Kasumi-1 (cell line): ENCODE measurements at regions not wholly inside any gene's neighbourhood (a gene's known extent, or its start where the extent isn't known, plus 50 kb on each side); places are given as distances from the start of the nearest gene placed in this dataset.
"Not testable (repeated sequence)": the region's sequence is repeated elsewhere in the genome, so short reads cannot be mapped to it uniquely, and the experiment has no call there.

Experiments
- DNase-seq, 2 experiments: peaks; one replicate each; lab custom pipeline; 2025; lab: John Stamatoyannopoulos, UW

GRCh38 chr2:226160617-226161016, 639.0 kb downstream of the IRS1 start:
- not testable (repeated sequence) for DNase-seq

GRCh38 chr2:226159875-226160479, 639.6 kb downstream of the IRS1 start:
- no peak for DNase-seq

DNA sequence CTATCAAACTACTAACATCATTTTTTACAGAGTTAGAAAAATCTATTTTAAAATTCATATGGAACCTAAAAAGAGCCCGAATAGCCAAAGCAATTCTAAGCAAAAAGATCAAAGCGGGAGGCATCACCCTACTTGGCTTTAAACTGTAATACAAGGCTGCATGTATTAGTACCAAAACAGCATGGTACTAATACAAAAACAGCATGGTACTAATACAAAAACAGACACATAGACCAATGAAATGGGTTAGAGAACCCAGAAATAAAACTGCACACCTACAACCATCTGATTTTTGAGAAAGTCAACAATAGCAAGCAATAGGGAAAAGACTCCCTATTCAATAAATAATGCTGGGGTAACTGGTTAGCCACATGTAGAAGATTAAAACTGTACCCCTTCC, 640.7 kb downstream of the IRS1 start:
- no peak for DNase-seq

DNA sequence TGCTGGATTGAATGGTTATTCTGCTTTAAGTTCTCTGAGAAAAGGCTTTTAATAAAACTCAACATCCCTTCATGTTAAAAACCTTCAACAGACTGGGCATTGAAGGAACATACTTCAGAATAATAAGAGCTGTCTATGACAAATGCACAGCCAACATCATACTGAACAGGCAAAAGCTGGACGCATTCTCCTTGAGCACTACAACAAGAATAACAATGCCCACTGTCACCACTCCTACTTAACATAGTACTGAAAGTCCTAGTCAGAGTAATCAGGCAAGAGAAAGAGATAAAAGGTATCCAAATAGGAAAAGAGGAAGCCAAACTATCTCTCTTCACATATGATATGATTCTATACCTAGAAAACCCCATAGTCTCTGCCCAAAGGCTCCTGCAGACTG, 641.4 kb downstream of the IRS1 start:
- DNase-seq: no peak

- DNase-seq: no peak
These were observed 644.3 kb downstream of the IRS1 start for GRCh38 chr2:226155093-226155875.

DNA sequence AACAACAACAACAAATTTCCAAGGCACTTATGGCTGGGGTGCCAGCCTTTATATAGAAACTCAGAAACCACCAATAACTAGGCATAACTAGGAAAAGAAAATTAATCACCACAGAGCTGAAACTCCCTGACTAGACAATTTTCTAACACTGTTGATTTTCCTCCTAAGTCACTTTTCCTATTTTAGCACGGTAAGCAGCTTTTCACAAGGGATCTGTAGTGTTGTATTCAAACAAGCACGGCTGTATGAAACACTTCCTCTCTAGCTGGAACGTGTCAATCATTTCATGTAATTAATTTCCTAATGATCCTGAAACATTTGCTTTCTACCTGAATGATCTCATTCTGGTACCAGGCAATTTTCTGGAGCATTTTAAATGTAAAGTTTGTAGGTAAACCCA, 645.0 kb downstream of the IRS1 start:
- no peak for DNase-seq

GRCh38 chr2:226153553-226153952, 646.1 kb downstream of the IRS1 start:
- no peak for DNase-seq

- no peak for DNase-seq
These were observed 648.5 kb downstream of the IRS1 start for GRCh38 chr2:226151157-226151556.

DNA sequence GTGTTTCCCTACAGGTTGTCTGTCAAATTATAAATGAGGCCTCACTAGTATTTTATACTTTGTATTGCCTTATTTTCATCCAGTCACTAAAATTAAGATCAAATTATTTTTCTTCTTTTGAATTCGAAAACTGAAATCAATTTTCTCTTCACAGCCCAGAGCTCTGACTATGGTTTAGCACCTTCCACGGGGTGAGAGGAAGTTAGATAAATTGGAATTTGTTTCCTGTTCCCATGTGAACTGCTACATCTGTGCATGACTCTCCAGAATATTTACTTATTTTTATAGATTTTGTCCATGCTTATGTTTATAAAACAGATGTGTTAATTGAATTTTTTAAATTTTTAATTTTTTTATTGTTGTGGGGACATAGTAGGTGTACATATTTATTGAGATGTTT, 656.5 kb downstream of the IRS1 start:
- DNase-seq: no peak

DNA sequence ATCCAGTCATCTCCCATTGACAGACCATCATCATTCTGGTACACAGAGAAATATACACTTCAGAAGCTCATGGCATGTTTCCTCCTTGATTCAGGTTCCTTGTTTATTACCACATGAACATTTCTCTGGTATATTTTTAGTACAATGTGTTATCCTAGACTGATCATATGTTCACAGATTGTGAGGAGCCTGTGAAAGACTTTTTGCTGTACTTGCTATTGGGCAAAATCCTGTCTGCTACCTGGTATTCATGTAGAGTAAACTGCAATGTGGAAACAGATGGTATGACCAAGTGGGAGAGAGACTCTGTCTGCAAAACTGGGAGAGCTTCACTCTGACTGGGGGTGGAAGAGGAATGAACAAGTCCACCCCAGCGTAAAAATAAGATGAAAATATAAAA, 657.2 kb downstream of the IRS1 start:
- DNase-seq: no peak

DNA sequence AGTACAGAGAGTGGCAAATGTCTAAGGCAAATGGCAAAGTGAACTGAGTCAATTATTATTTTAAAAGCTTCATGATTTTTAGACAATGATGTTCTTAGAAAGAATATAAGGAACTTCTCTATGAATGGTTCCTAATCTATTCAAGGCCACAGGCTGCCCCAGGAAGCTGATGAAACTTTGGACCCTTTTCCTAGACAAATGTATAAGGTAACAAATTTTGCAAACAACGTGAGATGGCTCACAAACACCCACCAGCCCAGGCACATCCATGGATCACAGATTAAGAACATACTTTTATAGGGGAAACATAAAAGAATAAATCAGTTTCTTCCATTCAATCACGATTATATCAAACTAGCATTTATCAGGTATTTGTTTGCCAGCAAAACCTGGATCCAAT, 659.0 kb downstream of the IRS1 start:
- DNase-seq: no peak

- DNase-seq: peak in 1 of 2 experiments; percentile 6
These were observed 659.9 kb downstream of the IRS1 start for GRCh38 chr2:226139759-226140158.

- DNase-seq: peak; percentile 69 to 71
These were observed 662.3 kb downstream of the IRS1 start for GRCh38 chr2:226137201-226137811.

DNA sequence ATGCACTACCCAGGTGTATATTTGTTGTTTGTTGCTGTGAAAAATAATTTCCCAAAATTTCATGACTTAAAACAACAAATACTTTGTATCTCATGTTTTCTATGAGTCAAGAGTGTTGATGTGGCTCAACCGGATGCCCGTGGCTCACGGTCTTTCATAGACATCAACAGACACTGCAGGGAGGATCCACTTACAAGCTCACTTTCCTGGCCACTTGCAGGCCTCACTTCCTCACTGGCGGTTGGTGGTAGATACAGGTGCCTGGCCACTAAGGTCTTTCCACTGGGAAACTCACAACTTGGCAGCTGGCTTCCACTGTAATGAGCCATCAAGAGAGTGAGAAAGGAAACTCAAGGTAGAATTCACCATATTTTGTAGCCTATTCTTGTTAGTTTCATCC, 662.9 kb downstream of the IRS1 start:
- peak; percentile 63 to 78 for DNase-seq

DNA sequence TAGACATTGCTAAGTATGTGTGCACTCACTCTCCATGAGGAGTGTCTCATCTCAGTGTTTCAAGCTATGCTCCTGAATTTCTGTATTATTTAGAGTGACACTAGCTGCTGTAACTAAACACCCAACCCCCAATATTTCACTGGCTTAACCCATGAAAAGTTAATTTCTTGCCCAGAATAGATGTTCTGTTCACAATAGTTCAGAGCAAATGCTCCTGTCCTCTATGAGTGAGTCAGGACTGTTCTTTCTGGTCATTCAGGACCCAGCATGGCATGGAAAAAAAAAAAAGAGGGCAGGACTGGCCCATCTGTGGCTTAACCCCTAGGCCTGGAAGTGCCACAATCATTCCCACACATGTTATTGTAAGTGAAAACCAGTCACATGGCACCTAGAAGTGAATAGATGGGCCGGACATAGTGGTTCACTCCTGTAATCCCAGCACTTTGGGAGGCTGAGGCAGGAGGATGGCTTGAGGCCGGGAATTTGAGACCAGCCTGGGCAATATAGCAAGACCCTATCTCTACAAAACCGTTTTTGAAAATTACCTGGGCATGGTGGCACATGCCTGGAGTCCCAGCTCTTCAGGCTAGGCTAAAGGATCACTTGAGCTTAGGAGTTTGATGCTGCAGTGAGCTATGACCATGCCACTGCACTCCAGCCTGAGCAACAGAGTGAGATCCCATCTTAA, 663.6 kb downstream of the IRS1 start:
- no peak for DNase-seq

DNA sequence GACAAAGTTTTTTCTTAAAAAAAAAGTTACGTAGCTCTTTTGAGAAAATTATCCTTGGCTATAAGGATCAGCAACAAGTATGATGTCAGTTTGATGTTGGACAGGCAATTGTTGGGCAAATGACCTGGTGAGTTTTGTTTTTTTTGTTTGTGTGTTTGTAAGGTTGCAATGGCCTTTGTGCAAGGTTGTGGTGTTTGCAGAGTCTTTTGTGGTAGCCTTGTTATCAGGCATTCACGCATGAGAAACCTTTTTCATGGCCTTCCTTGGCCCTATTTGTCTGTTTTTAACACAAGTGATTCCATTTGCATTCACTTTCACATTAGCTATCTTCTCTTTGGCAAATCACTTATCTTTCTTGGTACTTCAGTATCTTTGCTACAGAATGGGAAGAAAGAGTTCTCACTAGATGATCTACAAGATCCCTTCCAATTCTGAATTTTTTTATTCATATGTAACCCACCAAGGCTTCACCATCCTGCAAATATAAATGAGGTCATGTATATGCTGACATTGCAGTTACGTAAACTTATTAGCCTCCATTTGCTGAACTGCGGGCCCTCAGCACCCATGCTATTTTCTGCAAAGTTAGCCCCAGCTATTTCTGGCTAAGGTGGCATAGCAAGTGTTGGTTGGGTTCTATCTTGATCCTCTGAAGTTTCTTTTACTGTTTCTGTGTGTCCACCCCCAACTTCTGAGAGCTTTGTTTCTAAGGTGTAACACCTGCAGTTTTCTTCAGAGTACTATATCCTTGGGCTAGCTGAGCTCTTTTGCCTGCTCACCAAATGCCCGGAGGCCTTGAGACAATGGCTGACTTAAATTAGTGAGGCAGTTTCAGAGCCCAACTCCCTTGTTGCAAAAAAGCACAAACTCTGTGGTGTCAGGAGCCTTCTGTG, 667.1 kb downstream of the IRS1 start:
- DNase-seq: no peak

DNA sequence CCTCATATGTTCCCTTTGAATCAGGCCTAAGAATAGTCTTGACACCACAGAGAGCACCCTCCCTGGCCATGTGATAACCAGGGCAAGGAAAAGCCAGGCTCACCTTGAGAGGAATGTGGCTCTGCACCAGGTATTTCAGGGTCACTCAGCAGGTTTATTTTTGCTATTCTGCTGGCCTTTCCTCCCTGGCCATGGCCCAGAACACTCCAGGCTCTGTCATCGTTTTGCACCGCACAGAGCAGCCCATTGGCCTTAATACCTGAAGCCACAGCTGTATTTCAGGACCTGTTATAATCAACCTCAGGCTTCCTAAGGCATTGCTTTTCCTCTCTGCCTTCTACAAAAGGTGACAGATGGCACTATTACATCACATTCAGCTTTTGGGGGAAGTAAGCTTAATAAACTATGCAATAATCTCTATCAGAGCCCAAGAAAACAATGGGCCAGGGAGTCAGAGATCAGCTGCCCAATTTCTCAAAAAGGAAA, 668.3 kb downstream of the IRS1 start:
- no peak for DNase-seq

DNA sequence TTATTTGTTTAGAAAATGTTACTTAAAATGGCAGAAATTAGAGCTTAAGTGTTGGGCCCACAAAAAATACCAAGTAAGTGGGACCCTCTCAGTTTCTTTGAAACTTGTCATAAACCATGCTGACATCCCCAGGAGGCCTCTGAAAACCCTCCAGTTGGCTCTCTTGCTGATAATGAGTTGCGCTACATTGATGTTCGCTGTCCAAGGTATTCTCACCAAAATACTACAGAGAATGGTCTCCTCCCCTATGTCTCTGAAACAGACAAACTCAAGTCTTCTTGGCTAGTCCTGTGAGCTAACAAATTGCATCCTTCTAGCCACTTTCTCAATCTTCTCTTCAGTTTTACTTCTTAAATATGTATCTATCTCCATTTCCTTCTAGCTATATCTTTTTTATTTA, 669.4 kb downstream of the IRS1 start:
- peak; percentile 19 to 43 for DNase-seq

- no peak for DNase-seq
These were observed 671.9 kb downstream of the IRS1 start for GRCh38 chr2:226127682-226128081.

- no peak for DNase-seq
These were observed 673.5 kb downstream of the IRS1 start for GRCh38 chr2:226126104-226126503.

DNA sequence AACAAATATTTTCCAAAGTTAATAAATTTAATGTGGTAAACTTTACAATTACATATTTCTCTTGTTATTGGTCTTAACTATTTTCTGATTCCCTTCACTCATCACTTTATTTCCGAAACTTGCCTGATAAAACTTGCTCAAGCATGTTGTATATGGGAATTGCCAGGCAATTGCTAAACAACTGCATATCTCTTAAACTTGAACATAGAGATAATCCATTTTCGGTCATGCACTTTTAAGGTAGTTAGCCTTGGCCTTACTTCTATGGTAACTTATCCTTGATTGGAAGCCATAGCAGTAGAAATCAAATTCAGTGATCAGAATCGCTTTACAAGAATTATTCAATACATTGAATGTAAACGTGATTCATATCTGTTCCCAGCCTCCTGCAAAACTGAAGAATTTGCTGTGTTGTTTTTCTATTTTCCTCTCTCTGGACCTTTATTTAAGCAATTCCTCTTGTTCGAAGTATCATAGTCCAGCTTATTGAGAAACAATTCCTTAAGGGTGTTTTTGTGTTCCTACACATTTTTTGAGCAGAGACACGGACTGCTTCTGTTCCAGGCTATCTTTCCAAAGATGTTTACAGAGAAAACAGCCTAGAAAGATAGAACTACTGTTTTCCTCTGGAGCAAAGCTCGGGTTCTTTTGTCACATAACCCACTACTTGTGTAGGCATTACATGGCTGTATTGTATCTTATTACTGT, 674.3 kb downstream of the IRS1 start:
- DNase-seq: no peak
